ENCODE measurements at regions not wholly inside any gene's neighbourhood (a gene's known extent, or its start where the extent isn't known, plus 50 kb on each side); places are given as distances from the start of the nearest gene placed in this dataset.

DNA sequence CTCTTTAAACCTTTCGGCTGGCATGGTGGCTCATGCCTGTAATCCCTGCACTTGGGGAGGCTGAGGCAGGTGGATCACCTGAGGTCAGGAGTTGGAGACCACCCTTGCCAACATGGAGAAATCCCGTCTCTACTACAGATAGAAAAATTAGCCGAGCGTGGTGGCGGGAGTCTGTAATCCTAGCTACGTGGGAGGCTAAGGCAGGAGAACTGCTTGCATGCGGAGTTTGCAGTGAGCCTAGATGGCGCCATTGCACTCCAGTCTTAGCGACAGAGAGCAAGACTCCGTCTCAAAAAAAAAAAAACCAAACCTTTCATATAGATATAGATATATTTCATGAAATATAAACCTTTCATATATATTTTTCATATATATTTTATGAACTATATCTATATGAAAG, 864.7 kb downstream of the TRIB2 start:
- no peak overlapping the region for H3K27ac Mint-ChIP-seq
- H3K27me3 Mint-ChIP-seq (ENCODE audit: low read depth) = peaks cover 13% of the 10 kb centered on the region
- Histone ChIP-seq H3K27ac (ENCODE audit: insufficient read length, low read depth, low read length) (no peak overlapping the region), H3K4me1 (ENCODE audit: insufficient read depth, low read length) (no peaks in the 10 kb centered on the region), H3K23me2 (ENCODE audit: insufficient read length, low read depth, low read length, poor library complexity, severe bottlenecking) (no peaks in the 10 kb centered on the region), H3K79me2 (ENCODE audit: insufficient read depth, low read length) (no peaks in the 10 kb centered on the region), H3K4ac (ENCODE audit: low read depth, low read length) (no peak overlapping the region), H2AFZ (ENCODE audit: low read length) (no peak overlapping the region), H4K91ac (ENCODE audit: insufficient read length, low read depth, low read length) (no peak overlapping the region), H2BK20ac (ENCODE audit: low read depth, low read length, poor library complexity, severe bottlenecking) (no peak overlapping the region), H2AK5ac (ENCODE audit: insufficient read length, low read length) (no peak overlapping the region), H2BK12ac (ENCODE audit: insufficient read length, low read depth, low read length) (no peak overlapping the region), H3K14ac (ENCODE audit: insufficient read depth, low read length) (no peak overlapping the region), H3K18ac (ENCODE audit: insufficient read length, low read depth, low read length) (no peak overlapping the region), H2BK15ac (ENCODE audit: low read depth, low read length) (no peak overlapping the region), H3K27me3 (ENCODE audit: insufficient read depth, low read length) (no peaks in the 10 kb centered on the region), H3K79me1 (ENCODE audit: insufficient read depth, low read depth, low read length, poor library complexity, severe bottlenecking) (no peaks in the 10 kb centered on the region), H3T11ph (ENCODE audit: low read length) (no peak overlapping the region), H3K4me2 (ENCODE audit: insufficient read depth, insufficient read length, low read length) (no peak overlapping the region), H4K20me1 (ENCODE audit: control insufficient read depth, insufficient read depth, insufficient read length) (no peaks in the 10 kb centered on the region), H3K9ac (ENCODE audit: extremely low read depth, insufficient read length, low read length) (no peak overlapping the region), H4K8ac (replicated peaks; ENCODE audit: insufficient read length, low read depth, low read length) (no peak overlapping the region), H3K9me3 (ENCODE audit: control insufficient read depth, low read depth, low read length) (no peaks in the 10 kb centered on the region), H3K56ac (ENCODE audit: insufficient read length, low read depth, low read length) (no peak overlapping the region), H2BK5ac (ENCODE audit: insufficient read length, low read length) (no peak overlapping the region), H4K5ac (ENCODE audit: insufficient read length, low read depth, low read length) (no peak overlapping the region), H3K23ac (ENCODE audit: insufficient read length, low read depth, low read length) (no peak overlapping the region), H2BK120ac (ENCODE audit: low read depth, low read length, poor library complexity, severe bottlenecking) (no peak overlapping the region)
- TF ChIP-seq, protein P1, sequence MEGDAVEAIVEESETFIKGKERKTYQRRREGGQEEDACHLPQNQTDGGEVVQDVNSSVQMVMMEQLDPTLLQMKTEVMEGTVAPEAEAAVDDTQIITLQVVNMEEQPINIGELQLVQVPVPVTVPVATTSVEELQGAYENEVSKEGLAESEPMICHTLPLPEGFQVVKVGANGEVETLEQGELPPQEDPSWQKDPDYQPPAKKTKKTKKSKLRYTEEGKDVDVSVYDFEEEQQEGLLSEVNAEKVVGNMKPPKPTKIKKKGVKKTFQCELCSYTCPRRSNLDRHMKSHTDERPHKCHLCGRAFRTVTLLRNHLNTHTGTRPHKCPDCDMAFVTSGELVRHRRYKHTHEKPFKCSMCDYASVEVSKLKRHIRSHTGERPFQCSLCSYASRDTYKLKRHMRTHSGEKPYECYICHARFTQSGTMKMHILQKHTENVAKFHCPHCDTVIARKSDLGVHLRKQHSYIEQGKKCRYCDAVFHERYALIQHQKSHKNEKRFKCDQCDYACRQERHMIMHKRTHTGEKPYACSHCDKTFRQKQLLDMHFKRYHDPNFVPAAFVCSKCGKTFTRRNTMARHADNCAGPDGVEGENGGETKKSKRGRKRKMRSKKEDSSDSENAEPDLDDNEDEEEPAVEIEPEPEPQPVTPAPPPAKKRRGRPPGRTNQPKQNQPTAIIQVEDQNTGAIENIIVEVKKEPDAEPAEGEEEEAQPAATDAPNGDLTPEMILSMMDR (conservative IDR thresholded peaks at IDR 0.05) = peak; percentile 66
- no peaks in the 10 kb centered on the region for H3K4me1 Mint-ChIP-seq
- peak; percentile 55 for DNase-seq
- peaks cover 0 to 2% of the 10 kb centered on the region in 2 experiments; a peak in 1 of 5 replicates for H3K9me3 Mint-ChIP-seq
- WGBS (ENCODE audit: extremely low coverage, insufficient read length, low lambda C conversion rate) = no CpG with 5 or more reads among the region's 10 CpGs
- no peak overlapping the region for H3K4me3 Mint-ChIP-seq
- H3K36me3 Mint-ChIP-seq (ENCODE audit: insufficient read depth in 1 of 3, low read depth in 3 of 3) = no peaks in the 10 kb centered on the region
